PC-9 (cell line): ENCODE measurements at regions not wholly inside any gene's neighbourhood (a gene's known extent, or its start where the extent isn't known, plus 50 kb on each side); places are given as distances from the start of the nearest gene placed in this dataset.

ENCODE experiments used
- CTCF ChIP-seq: fragments of 200-600 bp; sonication (generic); conservative IDR thresholded peaks from 2 replicates; pipeline ENCODE4 v1.6.1; 2017; ENCODE audit warnings: mixed run types, antibody characterized with exemption, mild to moderate bottlenecking, moderate library complexity
- EZH2 ChIP-seq: fragments of 200-600 bp; sonication (generic); IDR thresholded peaks from 2 replicates; pipeline ENCODE4 v1.8.0; 2017; ENCODE audit warnings: antibody characterized with exemption, low read depth

GRCh38 chr2:175475130-175475529 lies 293.6 kb upstream of the ATP5MC3 start:
- TF ChIP-seq CTCF = no peak
- no peak for TF ChIP-seq EZH2
